Dermis microvascular lymphatic vessel endothelial cell (primary cell): ENCODE measurements at regions not wholly inside any gene's neighbourhood (a gene's known extent, or its start where the extent isn't known, plus 50 kb on each side); places are given as distances from the start of the nearest gene placed in this dataset.

Source experiments
- DNase-seq, 2 donors: peaks; one replicate each; pipeline versions ENCODE4 v3.0.0 to v3.0.0-alpha.2; 2010; ENCODE audit warnings: low read depth in 2 of 2

GRCh38 chr5:159746707-159747106 is 169.6 kb upstream of the ADRA1B start:
- no peak for DNase-seq

DNA sequence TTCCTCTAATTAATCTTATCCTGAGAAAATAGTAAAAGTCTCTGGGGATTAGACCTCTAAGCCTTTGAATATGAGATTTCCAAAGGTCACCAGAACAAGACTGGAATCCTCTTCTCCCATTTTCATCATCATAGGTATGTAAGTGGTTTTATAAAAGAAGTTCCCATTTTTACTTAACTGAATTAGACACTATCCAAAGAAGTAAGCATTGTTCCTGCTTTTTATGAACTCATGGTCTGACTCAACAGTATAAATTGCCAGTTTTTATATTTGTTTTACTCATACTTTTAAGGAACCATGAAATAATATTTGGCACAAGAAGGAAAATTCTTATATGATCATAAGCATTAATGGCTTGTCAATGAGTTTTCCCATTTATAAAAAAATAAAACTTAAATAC is 167.1 kb upstream of the ADRA1B start:
- no peak for DNase-seq

- DNase-seq = no peak
These were observed 166.1 kb upstream of the ADRA1B start for GRCh38 chr5:159750226-159750625.

- DNase-seq = no peak
These were observed 164.8 kb upstream of the ADRA1B start for GRCh38 chr5:159751459-159751858.

- DNase-seq = no peak
These were observed 163.5 kb upstream of the ADRA1B start for GRCh38 chr5:159752622-159753275.

- DNase-seq = no peak
These were observed 158.1 kb upstream of the ADRA1B start for GRCh38 chr5:159758189-159758588.

DNA sequence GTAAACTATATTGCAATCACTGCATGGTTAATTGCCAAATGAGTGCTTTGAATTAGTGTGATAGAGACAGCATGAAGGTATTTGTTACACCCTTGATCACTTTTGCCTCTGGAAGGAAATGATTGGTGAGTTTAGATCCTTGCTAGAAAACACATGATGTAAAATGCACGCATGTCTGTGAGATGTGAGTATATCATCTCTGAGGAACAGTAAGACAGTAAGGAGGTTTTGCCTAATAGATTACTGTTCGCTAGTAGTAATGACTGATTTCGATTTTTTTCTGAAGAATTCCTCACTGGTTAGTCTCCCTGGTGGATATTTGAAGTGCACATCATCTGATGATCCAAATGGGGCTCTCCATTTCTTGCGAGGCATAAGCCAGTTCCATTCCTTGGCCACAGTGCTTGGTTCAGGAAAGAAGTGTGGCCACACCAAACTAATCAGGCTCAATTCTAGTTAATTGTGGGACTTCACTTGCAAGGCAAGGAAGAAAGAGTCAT is 156.4 kb upstream of the ADRA1B start:
- no peak for DNase-seq

- no peak for DNase-seq
These were observed 153.4 kb upstream of the ADRA1B start for GRCh38 chr5:159762921-159763320.

DNA sequence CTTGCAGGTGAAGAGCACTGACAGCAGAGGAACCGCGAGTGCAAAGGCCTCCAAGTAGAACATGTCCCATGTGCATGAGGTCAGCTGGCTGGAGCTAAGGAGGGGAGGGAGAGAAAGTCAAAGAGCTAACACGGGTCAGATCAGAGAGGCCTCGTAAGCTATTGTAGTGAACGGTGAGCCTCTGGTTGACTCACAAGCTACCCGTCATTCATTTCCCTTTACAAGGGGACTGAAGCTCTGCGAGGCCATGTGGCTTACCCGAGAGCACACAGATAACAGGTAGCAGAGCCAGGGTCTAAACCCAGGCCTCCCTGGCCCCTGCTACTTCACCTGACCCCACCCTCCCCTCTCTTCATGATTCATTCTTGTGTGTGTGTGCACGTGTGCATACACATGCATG is 152.7 kb upstream of the ADRA1B start:
- DNase-seq = peak in 1 of 2 donors; percentile 8

- peak in 1 of 2 donors; percentile 16 for DNase-seq
These were observed 151.8 kb upstream of the ADRA1B start for GRCh38 chr5:159764283-159765134.

GRCh38 chr5:159765135-159765433 is 151.2 kb upstream of the ADRA1B start:
- DNase-seq = no peak

DNA sequence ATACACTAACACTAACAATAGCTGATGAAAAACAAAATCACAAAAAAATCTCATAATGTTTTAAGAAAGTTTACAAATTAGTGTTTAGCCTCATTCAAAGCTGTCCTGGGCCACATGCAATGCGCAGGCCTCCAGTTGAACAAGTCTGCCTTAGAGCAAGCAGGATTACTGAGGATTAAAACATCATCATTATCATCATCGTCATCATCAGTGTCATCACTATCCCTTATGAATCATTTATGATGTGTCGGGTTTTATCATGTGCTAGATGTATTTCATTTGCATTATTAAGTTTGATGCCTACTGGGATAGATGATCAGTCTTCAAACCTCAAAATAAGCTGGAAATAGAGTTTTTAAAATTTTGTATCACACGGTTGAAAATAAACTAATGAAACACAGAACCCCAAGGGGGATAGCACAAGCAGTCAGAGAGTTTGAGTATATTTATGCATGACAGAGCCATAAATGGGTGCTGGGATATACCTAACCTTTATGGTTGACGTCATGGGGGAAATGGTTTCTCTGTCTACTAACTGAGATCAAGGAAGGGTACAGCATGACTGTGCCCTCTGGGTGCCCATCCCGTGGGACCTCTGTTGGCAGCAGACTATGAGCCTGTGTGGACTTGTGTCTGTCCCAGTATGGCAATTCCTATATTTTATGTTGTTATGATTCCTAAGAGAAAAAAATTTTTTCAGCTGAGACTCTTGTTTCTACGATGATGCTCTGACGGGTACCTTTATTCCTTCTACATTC is 150.3 kb upstream of the ADRA1B start:
- DNase-seq = no peak

GRCh38 chr5:159768243-159768642 is 148.0 kb upstream of the ADRA1B start:
- DNase-seq = no peak

DNA sequence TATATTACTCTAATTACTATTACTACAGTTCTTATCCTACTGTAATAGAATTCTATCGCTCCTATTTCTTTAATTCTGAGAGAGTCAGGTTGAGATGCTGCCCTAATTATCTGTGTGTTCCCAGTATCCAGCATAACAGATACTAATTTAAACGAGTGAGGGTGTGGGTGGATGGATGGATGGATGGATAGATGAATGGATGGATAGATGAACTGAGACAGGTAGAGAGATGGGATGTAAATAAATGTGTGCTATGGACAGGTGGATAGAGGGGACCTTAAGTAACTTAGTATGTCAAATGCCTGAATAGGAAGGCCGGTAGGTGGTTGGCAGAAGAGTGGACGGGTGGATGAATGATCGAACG is 143.6 kb upstream of the ADRA1B start:
- no peak for DNase-seq

- DNase-seq = peak; percentile 10 to 81
These were observed 143.0 kb upstream of the ADRA1B start for GRCh38 chr5:159773062-159773924.

DNA sequence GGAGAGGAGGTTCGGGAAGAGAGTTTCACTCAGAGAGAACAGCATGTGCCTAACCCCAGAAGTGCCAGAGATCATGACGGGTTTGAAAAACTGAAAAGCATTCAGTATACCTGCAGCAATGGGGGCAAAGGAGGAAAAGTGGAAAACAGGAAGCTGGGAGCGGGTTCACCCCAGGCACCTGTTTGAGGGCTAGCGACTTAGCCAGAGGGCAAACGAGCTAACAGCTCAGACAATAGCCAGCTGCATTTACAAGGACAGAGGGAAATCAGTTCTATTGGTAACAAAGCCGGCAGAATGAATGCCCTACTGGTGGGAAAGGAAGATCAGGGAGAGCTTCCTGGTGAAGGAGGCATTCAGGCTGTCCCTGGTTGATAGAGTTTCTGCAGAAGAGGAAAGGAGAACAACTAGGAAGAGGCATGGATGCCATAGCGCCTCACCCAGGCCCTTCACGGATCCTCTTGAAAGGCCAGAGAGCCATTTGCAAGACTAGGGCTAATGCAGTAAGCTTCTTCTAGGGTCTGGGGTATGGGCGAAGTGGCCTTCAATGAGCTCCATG is 141.7 kb upstream of the ADRA1B start:
- DNase-seq = no peak

DNA sequence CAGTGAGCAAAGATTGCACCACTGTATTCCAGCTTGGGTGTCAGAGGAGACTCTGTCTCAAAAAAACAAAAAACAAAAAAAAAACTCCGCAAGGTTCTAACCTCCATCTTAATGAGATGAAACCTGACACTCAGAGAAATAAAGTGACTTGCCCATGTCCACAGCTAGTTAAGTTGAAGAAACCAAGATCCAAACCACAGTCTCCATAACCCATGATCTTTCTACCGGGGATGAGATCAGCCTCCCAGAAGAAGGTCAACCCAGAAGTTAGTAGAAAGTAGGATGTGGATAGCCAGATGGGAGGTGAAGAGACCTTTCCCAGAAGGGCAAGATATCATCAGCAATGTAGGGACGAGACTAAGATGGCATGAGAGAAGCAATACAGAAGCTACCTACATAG is 140.4 kb upstream of the ADRA1B start:
- no peak for DNase-seq

DNA sequence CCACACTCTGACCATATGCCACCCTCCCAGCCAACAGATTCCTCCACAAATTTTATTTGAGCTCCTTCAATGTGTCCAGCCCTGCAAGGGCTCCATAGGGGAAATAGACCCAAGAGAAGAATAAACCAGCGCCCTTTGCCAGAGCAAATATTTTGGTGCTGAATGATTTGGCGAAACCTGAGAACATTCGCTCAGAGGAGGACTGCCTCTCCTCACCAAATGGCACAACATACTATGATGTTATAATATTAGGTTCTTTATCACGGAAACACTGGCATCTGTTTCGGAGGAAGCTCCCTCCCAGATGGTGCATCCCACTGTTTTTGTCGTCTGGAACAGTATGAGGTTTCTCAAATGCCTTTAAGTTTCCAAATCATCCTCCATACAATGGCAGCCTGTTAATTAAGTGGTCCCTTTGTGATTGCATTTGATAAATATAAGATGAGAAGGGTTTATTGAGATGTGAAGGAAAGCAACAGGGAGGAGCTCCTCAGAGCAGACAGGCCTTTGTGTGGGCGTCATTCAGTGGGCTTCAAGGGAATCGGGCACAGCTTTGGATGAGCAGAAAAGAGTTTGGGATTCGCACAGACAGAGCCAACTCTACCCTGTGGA is 139.1 kb upstream of the ADRA1B start:
- no peak for DNase-seq

- DNase-seq = no peak
These were observed 136.8 kb upstream of the ADRA1B start for GRCh38 chr5:159779481-159779880.

GRCh38 chr5:159780246-159780645 is 136.0 kb upstream of the ADRA1B start:
- DNase-seq = peak in 1 of 2 donors; percentile 47
